22Rv1 (cell line): ENCODE measurements at regions not wholly inside any gene's neighbourhood (a gene's known extent, or its start where the extent isn't known, plus 50 kb on each side); places are given as distances from the start of the nearest gene placed in this dataset.

Experiments used
- CTCF ChIP-seq: fragments of 450-650 bp; IDR thresholded peaks from 2 replicates; pipeline ENCODE4 v1.5.1; 2017; ENCODE audit warnings: mild to moderate bottlenecking
- ZFX ChIP-seq: fragments of 450-650 bp; IDR thresholded peaks from 2 replicates; pipeline ENCODE4 v1.6.1; 2017; ENCODE audit warnings: antibody characterized with exemption, borderline replicate concordance

GRCh38 chr21:35635994-35636393 is 424.3 kb downstream of the SETD4 start:
- TF ChIP-seq CTCF: no peak
- TF ChIP-seq ZFX: no peak
